ENCODE measurements at regions not wholly inside any gene's neighbourhood (a gene's known extent, or its start where the extent isn't known, plus 50 kb on each side); places are given as distances from the start of the nearest gene placed in this dataset.

GRCh38 chr6:137415127-137415833 lies 78.9 kb downstream of the OLIG3 start:
- TF ChIP-seq CTCF (IDR thresholded peaks at IDR 0.05), result no peak
- no peak for TF ChIP-seq POLR2A (IDR thresholded peaks at IDR 0.05)

Data from lower leg skin (tissue), 3 donors.